ENCODE measurements at regions not wholly inside any gene's neighbourhood (a gene's known extent, or its start where the extent isn't known, plus 50 kb on each side); places are given as distances from the start of the nearest gene placed in this dataset.
A peak's percentile ranks its signal among the peaks of the same experiment; 100 is the strongest.

DNA sequence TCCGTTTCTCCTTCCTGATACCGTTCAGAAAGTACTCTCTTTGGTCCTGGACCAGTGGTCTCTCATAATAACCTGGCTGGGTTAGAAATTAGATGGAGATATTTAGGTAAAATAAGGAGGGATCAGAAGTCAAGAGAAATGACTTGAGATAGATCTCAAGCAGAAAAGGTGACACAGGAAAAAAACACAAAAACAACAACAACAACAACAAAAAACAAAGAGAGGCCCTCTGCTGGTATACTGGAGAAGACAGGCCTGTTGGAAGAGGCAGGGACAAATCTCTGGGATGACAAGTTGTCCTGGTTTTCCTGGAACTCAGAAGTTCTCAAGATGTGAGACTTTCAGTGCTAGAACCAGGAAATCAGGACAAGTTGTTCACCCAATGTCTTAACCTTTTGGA is 430.5 kb downstream of the SHISA9 start:
- Histone ChIP-seq H3K79me2 (ENCODE audit: insufficient read depth, low read length) (no peaks in the 10 kb centered on the region), H3K4me2 (ENCODE audit: insufficient read depth, insufficient read length, low read length) (no peak overlapping the region), H2BK120ac (ENCODE audit: low read depth, low read length, poor library complexity, severe bottlenecking) (no peak overlapping the region), H3K23me2 (ENCODE audit: insufficient read length, low read depth, low read length, poor library complexity, severe bottlenecking) (no peaks in the 10 kb centered on the region), H4K91ac (ENCODE audit: insufficient read length, low read depth, low read length) (no peak overlapping the region), H3K79me1 (ENCODE audit: insufficient read depth, low read depth, low read length, poor library complexity, severe bottlenecking) (no peaks in the 10 kb centered on the region), H3K9me3 (ENCODE audit: control insufficient read depth, low read depth, low read length) (no peaks in the 10 kb centered on the region), H2BK20ac (ENCODE audit: low read depth, low read length, poor library complexity, severe bottlenecking) (no peak overlapping the region), H2AK5ac (ENCODE audit: insufficient read length, low read length) (no peak overlapping the region), H3K14ac (ENCODE audit: insufficient read depth, low read length) (no peak overlapping the region), H3K4me1 (ENCODE audit: insufficient read depth, low read length) (peaks cover 4% of the 10 kb centered on the region; the same call in 1 of the 2 replicates), H2BK5ac (ENCODE audit: insufficient read length, low read length) (no peak overlapping the region), H3K9ac (ENCODE audit: extremely low read depth, insufficient read length, low read length) (no peak overlapping the region), H4K5ac (ENCODE audit: insufficient read length, low read depth, low read length) (no peak overlapping the region), H3T11ph (ENCODE audit: low read length) (no peak overlapping the region), H3K4ac (ENCODE audit: low read depth, low read length) (no peak overlapping the region), H3K56ac (ENCODE audit: insufficient read length, low read depth, low read length) (no peak overlapping the region), H4K20me1 (ENCODE audit: control insufficient read depth, insufficient read depth, insufficient read length) (no peaks in the 10 kb centered on the region), H3K18ac (ENCODE audit: insufficient read length, low read depth, low read length) (no peak overlapping the region), H3K27me3 (ENCODE audit: insufficient read depth, low read length) (no peaks in the 10 kb centered on the region), H3K23ac (ENCODE audit: insufficient read length, low read depth, low read length) (no peak overlapping the region), H2BK12ac (ENCODE audit: insufficient read length, low read depth, low read length) (no peak overlapping the region), H2BK15ac (ENCODE audit: low read depth, low read length) (no peak overlapping the region), H3K27ac (ENCODE audit: insufficient read length, low read depth, low read length) (no peak overlapping the region), H4K8ac (replicated peaks; ENCODE audit: insufficient read length, low read depth, low read length) (no peak overlapping the region), H2AFZ (ENCODE audit: low read length) (no peak overlapping the region)
- TF ChIP-seq, protein P1, sequence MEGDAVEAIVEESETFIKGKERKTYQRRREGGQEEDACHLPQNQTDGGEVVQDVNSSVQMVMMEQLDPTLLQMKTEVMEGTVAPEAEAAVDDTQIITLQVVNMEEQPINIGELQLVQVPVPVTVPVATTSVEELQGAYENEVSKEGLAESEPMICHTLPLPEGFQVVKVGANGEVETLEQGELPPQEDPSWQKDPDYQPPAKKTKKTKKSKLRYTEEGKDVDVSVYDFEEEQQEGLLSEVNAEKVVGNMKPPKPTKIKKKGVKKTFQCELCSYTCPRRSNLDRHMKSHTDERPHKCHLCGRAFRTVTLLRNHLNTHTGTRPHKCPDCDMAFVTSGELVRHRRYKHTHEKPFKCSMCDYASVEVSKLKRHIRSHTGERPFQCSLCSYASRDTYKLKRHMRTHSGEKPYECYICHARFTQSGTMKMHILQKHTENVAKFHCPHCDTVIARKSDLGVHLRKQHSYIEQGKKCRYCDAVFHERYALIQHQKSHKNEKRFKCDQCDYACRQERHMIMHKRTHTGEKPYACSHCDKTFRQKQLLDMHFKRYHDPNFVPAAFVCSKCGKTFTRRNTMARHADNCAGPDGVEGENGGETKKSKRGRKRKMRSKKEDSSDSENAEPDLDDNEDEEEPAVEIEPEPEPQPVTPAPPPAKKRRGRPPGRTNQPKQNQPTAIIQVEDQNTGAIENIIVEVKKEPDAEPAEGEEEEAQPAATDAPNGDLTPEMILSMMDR (conservative IDR thresholded peaks at IDR 0.05) = peak; percentile 56
- H3K4me1 Mint-ChIP-seq = peaks cover 24 to 31% of the 10 kb centered on the region in 2 experiments
- WGBS (ENCODE audit: extremely low coverage, insufficient read length, low lambda C conversion rate) = no CpG with 5 or more reads among the region's 2 CpGs
- no peak overlapping the region for H3K4me3 Mint-ChIP-seq
- no peaks in the 10 kb centered on the region; the same call in none of the 2 replicates for H3K27me3 Mint-ChIP-seq (ENCODE audit: low read depth)
- peaks cover 0 to 7% (median 0%) of the 10 kb centered on the region in 3 experiments; a peak in 3 of 7 replicates for H3K36me3 Mint-ChIP-seq (ENCODE audit: insufficient read depth in 1 of 3, low read depth in 3 of 3)
- no peak overlapping the region; a peak in 1 of 7 replicates for H3K27ac Mint-ChIP-seq
- H3K9me3 Mint-ChIP-seq = no peaks in the 10 kb centered on the region; a peak in 2 of 5 replicates
- no peak for DNase-seq
